Activated effector memory CD4-positive, alpha-beta T cell treated with Interleukin-2 at 50 U/mL for 16 hours (primary cell): ENCODE measurements at regions not wholly inside any gene's neighbourhood (a gene's known extent, or its start where the extent isn't known, plus 50 kb on each side); places are given as distances from the start of the nearest gene placed in this dataset.
"Not testable (repeated sequence)": the region's sequence is repeated elsewhere in the genome, so short reads cannot be mapped to it uniquely, and the experiment has no call there.

Experiments
- DNase-seq: peaks from one replicate; pipeline ENCODE4 v3.0.0-alpha.2; 2020

- not testable (repeated sequence) for DNase-seq
These were observed 66.9 kb downstream of the FAM72B start for GRCh38 chr1:121117298-121117611.

GRCh38 chr1:121117622-121118479 is 66.3 kb downstream of the FAM72B start:
- DNase-seq: not testable (repeated sequence)
